Keratinocyte (primary cell): ENCODE measurements at regions not wholly inside any gene's neighbourhood (a gene's known extent, or its start where the extent isn't known, plus 50 kb on each side); places are given as distances from the start of the nearest gene placed in this dataset.
"Not testable (repeated sequence)": the region's sequence is repeated elsewhere in the genome, so short reads cannot be mapped to it uniquely, and the experiment has no call there.

Source experiments
- DNase-seq: peaks from one replicate; pipeline ENCODE4 v3.0.0-alpha.2; 2011; ENCODE audit warnings: low read depth, missing footprints, low spot score
- FAIRE-seq: peaks from 2 replicates; lab custom pipeline; 2011; peaks lifted over from hg19 to GRCh38; lab: Jason Lieb, UNC
- H2AFZ ChIP-seq: 2 replicates; pipeline ENCODE4 v1.6.0; 2012; ENCODE audit warnings: low read length, control low read depth, inconsistent platforms; ENCODE audit not compliant: control insufficient read depth
- H3K27ac ChIP-seq: 2 replicates; pipeline ENCODE4 v1.5.1; 2011; ENCODE audit warnings: low read length; ENCODE audit not compliant: control insufficient read depth, insufficient read depth
- H3K27me3 ChIP-seq: 3 replicates; pipeline ENCODE4 v1.6.0; 2011; ENCODE audit warnings: low read length; ENCODE audit not compliant: control insufficient read depth, insufficient read depth; ENCODE audit errors: extremely low read depth
- H3K36me3 ChIP-seq, 2 experiments: 2 replicates in 1 of 2; 3 replicates in 1 of 2; pipeline ENCODE4 v1.5.1; 2011; ENCODE audit warnings: low read length in 2 of 2, mild to moderate bottlenecking in 1 of 2; ENCODE audit not compliant: control insufficient read depth in 2 of 2, insufficient read depth in 2 of 2; ENCODE audit errors: extremely low read depth in 1 of 2
- H3K4me1 ChIP-seq: 3 replicates; pipeline ENCODE4 v1.5.1; 2011; ENCODE audit warnings: low read length; ENCODE audit not compliant: control insufficient read depth, insufficient read depth; ENCODE audit errors: extremely low read depth
- H3K4me2 ChIP-seq: 3 replicates; pipeline ENCODE4 v1.6.0; 2011; ENCODE audit warnings: low read depth, low read length; ENCODE audit not compliant: control insufficient read depth, insufficient read depth; ENCODE audit errors: extremely low read depth
- H3K4me3 ChIP-seq, 3 experiments: fragments of 200-600 bp in 1 of 3; sonication (generic) in 1 of 3; 2 replicates in 2 of 3; 3 replicates in 1 of 3; pipeline ENCODE4 v1.5.1; 2011 to 2016; ENCODE audit warnings: low read length in 3 of 3, mild to moderate bottlenecking in 3 of 3, control low read depth in 2 of 3, inconsistent platforms in 1 of 3, low read depth in 1 of 3, mixed read lengths in 1 of 3, mixed run types in 1 of 3, moderate library complexity in 1 of 3; ENCODE audit not compliant: control insufficient read depth in 2 of 3, insufficient read depth in 2 of 3; ENCODE audit errors: extremely low read depth in 1 of 3
- H3K79me2 ChIP-seq: 2 replicates; pipeline ENCODE4 v1.6.0; 2012; ENCODE audit warnings: low read length; ENCODE audit not compliant: control insufficient read depth, insufficient read depth
- H3K9ac ChIP-seq: 3 replicates; pipeline ENCODE4 v1.6.0; 2011; ENCODE audit warnings: low read length; ENCODE audit not compliant: control insufficient read depth, insufficient read depth; ENCODE audit errors: extremely low read depth
- H3K9me1 ChIP-seq: 3 replicates; pipeline ENCODE4 v1.6.0; 2011; ENCODE audit warnings: low read length; ENCODE audit not compliant: control insufficient read depth, insufficient read depth; ENCODE audit errors: extremely low read depth
- H3K9me3 ChIP-seq: 2 replicates; pipeline ENCODE4 v1.5.1; 2012; ENCODE audit warnings: low read depth, low read length; ENCODE audit not compliant: control insufficient read depth
- H4K20me1 ChIP-seq: 3 replicates; pipeline ENCODE4 v1.6.0; 2011; ENCODE audit warnings: low read length; ENCODE audit not compliant: control insufficient read depth, insufficient read depth; ENCODE audit errors: extremely low read depth
- CTCF ChIP-seq, 3 experiments: IDR thresholded peaks in 1 of 3; conservative IDR thresholded peaks in 1 of 3; optimal IDR thresholded peaks in 1 of 3; 2 replicates in 2 of 3; 3 replicates in 1 of 3; pipeline versions ENCODE3 to v1.5.1; 2011; ENCODE audit warnings: low read length in 3 of 3, mild to moderate bottlenecking in 3 of 3, moderate library complexity in 2 of 3, control low read depth in 1 of 3, inconsistent platforms in 1 of 3; ENCODE audit not compliant: insufficient read depth in 2 of 3; ENCODE audit errors: extremely low read depth in 1 of 3
- EZH2 ChIP-seq: IDR thresholded peaks from one replicate; pipeline ENCODE4 v1.6.1; 2012; ENCODE audit warnings: inconsistent platforms, mild to moderate bottlenecking, low read length, moderate library complexity
- dilution Hi-C: fragments of 300-500 bp; cut with MboI; formaldehyde crosslinking; loops from one replicate; pipeline ENCODE4 v1.7.0; 2020; ENCODE audit warnings: low sequenced_read_pairs; ENCODE audit not compliant: extremely low pct_ligation_motif_present

- H3K4me2 ChIP-seq = no peak overlapping the region
- H4K20me1 ChIP-seq = no peaks in the 10 kb centered on the region
- H3K4me3 ChIP-seq = no peak overlapping the region
- no peak overlapping the region for H3K9ac ChIP-seq
- no peaks in the 10 kb centered on the region for H3K9me1 ChIP-seq
- dilution Hi-C loops = no loop called here
- FAIRE-seq (no peak), DNase-seq (no peak)
- no peak overlapping the region for H3K27ac ChIP-seq
- no peaks in the 10 kb centered on the region for H3K9me3 ChIP-seq
- H2AFZ ChIP-seq = no peak overlapping the region
- H3K79me2 ChIP-seq = no peaks in the 10 kb centered on the region
- no peaks in the 10 kb centered on the region for H3K27me3 ChIP-seq
- H3K4me1 ChIP-seq = peaks cover 6% of the 10 kb centered on the region
- TF ChIP-seq CTCF (optimal IDR thresholded peaks at IDR 0.05 in 1 of 3, IDR thresholded peaks at IDR 0.05 in 1 of 3, conservative IDR thresholded peaks at IDR 0.05 in 1 of 3; ENCODE audit: extremely low read depth in 1 of 3, insufficient read depth in 2 of 3, low read length in 3 of 3) (no peak), EZH2 (no peak)
- no peaks in the 10 kb centered on the region for H3K36me3 ChIP-seq
These were observed 110.5 kb downstream of the ANXA3 start for GRCh38 chr4:78661921-78662521.

- TF ChIP-seq CTCF (optimal IDR thresholded peaks at IDR 0.05 in 1 of 3, IDR thresholded peaks at IDR 0.05 in 1 of 3, conservative IDR thresholded peaks at IDR 0.05 in 1 of 3; ENCODE audit: extremely low read depth in 1 of 3, insufficient read depth in 2 of 3, low read length in 3 of 3) = no peak
- TF ChIP-seq EZH2 = no peak
- Histone ChIP-seq H3K9me3 (no peaks in the 10 kb centered on the region), H3K9ac (no peak overlapping the region), H3K27me3 (no peaks in the 10 kb centered on the region), H3K4me2 (no peak overlapping the region), H3K4me1 (peaks cover 6% of the 10 kb centered on the region), H3K27ac (no peak overlapping the region), H3K79me2 (no peaks in the 10 kb centered on the region), H4K20me1 (no peaks in the 10 kb centered on the region), H3K4me3 (no peak overlapping the region), H2AFZ (no peak overlapping the region), H3K9me1 (no peaks in the 10 kb centered on the region), H3K36me3 (no peaks in the 10 kb centered on the region)
- DNase-seq (no peak), FAIRE-seq (no peak)
- dilution Hi-C loops = no loop called here
These were observed 111.1 kb downstream of the ANXA3 start for GRCh38 chr4:78662658-78663057.

- H3K9me1 ChIP-seq, FAIRE-seq, H4K20me1 ChIP-seq, DNase-seq, H3K36me3 ChIP-seq, H3K9me3 ChIP-seq, H3K27me3 ChIP-seq, H3K27ac ChIP-seq, H3K4me3 ChIP-seq, H3K79me2 ChIP-seq, H3K9ac ChIP-seq, H3K4me2 ChIP-seq, dilution Hi-C loops, H3K4me1 ChIP-seq, H2AFZ ChIP-seq: not testable (repeated sequence)
These were observed 111.9 kb upstream of the BMP2K start for GRCh38 chr4:78664296-78664695.
